ENCODE measurements at regions not wholly inside any gene's neighbourhood (a gene's known extent, or its start where the extent isn't known, plus 50 kb on each side); places are given as distances from the start of the nearest gene placed in this dataset.

GRCh38 chr3:193970773-193971206 is 165.2 kb upstream of the HES1 start:
- DNase-seq, result no peak

DNA sequence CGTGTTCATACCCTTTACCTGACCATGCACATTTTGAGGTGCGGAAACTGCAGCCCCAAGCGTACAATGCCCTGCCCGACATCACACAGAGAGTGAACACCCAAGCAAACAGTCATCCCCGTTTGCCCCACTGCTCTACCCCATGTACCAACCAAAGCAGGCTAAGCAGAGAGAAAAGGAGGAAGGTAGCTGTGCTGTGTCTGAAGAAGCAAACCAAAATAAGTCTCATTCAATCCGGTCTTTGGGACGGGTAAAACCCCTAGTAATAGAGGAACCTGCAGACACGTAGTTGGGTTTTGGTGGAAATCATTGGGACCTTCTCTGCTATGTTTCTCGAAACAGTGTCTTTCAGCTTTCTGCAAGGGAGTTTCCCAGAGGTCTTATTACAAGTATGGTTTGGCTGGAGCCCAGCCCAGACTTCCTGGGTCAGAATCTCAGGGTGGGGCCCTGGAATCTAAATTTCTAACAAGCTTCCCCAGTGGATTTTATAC is 164.6 kb upstream of the HES1 start:
- no peak for DNase-seq

- DNase-seq, result no peak
Observed at GRCh38 chr3:193971966-193972365, 164.0 kb upstream of the HES1 start.

DNA sequence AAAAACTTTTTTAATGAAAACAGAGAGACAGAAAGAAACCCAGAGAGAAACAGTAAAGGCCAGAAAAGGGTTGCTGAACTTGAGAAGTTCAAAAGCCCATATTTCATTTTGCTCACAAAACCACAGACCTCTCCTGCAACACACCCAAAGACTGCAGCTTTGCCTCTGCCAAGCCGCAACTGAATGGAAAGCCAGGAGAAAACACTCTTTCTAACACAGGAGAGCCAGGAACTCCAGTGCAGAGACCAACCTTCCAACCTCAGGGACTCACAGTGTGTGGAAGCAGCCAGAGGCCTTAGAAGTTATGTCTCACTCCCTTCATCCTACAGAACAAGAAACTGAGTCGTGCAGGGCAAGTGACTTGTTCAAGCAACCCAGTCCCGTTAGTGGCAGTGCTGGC is 163.1 kb upstream of the HES1 start:
- DNase-seq, result no peak

DNA sequence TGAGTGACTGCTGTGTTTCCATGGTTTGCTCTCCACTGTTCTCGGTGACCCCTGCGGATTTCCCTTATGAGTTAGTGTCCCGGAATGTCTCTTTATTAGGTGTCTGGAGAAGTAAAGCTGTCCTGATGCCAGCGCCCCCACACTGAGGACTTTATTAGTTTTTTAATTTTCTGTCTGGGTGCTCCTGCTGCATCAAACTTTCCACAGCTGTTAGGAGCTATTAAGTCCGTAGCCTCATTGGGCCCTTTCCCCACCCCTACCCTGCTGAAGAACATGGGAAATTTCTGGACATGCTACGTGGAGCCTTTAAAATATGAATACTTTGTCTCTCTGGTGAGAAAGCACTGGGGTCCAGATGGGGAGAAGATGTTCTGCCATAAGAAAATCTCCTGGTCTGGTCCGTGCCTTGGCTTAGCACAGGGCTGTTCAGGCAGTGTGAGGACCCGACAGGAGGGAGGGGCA is 161.7 kb upstream of the HES1 start:
- no peak for DNase-seq

DNA sequence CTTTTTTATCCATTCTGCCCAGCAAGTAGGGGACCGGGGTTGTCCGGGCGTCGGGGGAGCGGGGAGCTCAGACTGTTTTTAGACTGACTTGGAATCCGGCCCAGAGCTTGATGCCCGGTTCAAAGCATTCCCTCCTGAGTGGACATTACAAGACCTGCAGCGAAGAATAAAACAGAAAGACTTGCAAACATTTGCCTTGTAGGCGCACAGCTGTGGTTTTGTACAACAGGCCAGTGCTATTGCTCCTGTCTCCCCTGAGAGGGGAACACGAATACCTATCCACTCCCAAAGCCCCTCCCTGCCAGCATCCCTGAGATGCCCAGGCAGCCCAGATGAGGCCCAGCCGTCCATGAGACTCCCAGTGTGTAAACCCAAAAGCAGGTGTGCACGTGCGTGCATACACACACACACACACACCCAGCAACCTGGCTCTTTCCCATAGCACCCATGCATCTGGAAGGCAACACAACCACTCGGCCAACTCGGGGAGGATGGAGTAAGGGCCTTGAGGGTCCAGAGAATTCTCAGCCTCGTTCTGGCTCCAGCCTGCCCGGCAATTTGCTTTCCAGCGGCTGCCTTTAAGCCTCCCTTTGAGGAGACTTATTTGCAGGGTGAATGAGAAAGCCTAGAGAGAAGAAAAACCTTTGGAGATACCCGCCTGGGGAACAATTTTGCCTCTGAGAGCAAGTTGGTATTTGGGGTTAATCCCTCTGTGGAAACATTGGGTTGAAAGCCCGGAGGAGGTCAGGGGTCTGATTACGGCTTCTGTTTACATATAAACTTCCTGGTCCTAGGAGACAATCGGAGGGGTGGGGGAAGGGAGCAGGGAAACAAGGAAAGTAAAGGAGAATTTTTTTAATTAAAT is 161.0 kb upstream of the HES1 start:
- DNase-seq, result no peak

DNA sequence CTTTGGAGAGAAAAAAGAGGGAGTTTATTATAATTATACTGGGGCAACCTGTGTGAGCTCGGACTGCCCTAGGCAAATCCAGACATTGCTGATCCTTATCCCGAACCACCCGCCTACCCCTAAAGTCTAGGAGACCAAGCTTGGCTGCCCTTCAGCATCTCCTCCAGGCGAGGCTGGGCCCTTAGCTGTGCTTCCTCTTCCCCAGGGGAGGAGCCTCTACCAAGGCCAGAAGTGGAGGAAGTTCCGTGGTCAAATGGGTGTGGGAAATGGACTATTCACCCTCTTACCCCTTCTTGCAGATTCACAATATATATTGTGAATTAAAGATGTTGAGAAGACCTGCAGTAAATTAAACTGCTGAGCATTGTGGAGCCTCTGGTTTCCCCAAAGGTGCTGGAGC is 158.3 kb upstream of the HES1 start:
- DNase-seq, result no peak

DNA sequence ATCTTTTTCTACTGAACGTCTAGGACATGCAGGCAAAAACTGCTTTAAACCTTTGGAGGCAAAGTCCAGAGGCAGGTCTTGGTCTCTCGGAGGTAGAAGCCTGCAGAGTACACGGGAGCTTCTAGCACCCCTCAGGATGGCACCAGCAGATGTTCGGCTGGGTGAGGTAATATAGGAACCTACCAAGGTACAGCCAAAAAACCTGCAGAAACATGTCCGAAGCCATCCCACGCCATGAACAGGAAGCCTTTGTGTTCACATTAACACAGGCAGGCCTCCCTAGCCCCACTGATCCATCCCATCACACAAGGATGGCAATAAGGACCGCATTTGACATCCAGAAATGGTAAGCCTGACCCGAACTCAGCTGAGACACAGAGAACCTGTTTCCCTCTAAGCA is 157.9 kb upstream of the HES1 start:
- no peak for DNase-seq

DNA sequence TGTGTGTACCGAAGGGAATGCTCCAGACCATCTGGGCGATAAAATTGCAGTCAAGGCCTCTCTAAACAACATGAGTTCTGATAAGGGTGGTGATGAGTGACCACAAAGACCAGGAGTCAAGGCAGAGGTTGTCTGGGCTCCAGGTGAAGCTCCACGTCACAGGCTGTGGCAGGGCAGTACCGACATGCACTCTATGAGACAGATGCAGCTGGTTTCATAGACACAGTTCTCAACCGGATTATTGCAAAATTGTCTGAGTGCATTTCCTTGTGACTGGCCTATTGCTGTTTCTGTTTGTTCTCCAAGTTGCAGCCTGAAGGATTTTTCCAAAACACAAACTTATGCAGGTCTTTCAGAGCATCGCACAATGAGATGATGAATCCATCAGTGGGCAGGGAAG is 157.5 kb upstream of the HES1 start:
- DNase-seq, result no peak

GRCh38 chr3:193980326-193980725 is 155.6 kb upstream of the HES1 start:
- DNase-seq, result no peak

DNA sequence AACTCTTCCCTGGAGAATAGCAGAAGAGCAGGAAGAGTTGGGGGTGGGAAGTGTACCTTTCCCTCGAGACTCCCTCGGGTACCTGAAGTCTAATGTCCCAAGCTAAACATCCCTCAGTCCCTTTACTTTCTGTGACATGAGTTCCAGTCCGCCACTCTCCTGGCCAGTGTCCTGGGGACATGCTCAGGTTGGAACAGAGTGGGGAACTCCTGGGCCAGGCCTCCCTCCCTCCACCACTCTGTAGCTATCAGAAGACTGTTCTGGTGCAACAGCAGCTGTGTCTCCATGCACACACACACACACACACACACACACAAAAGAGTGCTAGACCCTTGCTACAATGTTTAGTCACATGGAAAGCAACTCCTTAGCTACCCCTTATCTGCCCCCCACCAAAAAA is 155.0 kb upstream of the HES1 start:
- no peak for DNase-seq

GRCh38 chr3:193981504-193981903 is 154.4 kb upstream of the HES1 start:
- no peak for DNase-seq

DNA sequence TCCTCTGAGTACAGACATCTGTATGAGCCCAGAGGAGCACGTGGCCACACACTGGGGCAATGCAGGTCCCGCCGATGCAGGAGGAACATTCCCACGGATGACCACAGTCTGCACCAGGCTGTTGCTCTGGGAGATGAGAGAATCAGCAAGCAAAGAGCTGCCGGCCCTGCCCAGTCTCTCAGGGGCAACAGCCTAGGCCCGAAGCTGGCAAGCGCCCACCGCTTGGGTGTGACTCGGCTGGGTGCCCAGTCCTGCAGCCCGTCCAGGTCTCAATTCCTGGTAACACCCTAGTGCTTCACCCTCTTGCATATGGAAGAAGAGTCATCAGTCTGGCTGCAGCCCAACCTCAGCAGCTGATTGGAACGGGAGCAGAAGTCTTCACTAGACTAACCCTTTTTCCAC is 153.7 kb upstream of the HES1 start:
- no peak for DNase-seq

DNA sequence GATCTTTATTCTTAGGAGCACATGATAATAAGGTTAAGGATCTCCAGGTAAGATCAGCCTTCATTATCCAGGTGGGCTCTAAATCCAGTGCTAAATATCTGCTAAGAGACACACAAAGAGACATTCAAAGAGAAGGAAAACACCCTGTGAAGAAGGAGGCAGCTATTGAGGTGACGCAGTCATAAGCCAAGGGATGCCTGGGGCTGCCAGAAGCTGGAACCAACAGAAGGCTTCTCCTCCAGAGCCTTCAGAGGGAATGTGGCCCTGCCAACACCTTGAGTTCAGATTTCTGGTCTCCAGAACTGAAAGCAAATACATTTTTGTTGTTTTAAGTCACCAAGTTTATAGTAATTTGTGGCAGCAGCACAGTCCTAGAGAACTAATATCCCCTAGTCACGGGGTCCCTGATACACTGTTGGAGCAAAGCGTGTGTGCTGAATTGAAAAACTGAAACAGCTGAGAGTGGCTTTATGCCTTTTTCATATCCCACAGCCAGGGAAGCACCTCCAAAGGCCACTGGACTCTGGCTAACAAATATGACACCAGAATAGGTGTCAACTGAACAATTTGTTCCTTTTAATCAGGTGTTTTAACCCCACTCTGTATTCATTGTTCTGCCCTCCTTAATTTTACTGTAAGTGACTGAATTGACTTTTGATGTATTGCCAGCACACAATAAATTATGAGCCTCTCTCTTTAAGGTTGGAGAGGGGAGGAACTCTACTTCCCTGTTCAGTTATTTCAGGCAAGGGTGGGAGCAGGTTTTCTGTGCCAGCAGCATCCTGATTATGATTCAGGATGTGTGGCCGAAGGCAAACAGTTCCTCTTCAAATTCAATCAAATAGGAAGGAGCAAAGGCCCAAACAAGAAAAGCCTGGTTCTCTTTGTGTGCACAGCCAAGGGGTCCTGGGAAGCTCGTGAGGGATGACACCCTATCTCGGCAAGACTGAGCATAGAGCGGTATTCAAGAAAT is 151.8 kb upstream of the HES1 start:
- DNase-seq, result no peak

DNA sequence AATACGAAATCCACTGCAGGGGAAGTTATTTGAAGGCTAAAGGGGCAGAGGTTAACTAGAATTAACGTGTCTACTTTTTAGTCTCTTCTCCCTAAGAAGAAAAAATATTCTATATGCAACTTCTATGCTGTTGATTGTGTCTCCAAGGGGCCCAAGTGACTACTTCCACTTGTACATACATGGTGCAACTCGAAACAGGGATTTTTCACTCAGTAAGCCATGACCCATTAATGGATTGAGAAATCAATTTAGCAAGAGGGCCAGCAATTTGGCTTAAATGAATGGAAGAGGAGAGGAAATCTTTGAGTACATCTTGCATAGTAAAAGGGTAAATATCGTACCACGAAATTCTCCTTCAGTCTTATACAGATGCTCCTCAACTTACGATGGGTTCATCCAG is 151.1 kb upstream of the HES1 start:
- DNase-seq, result no peak

DNA sequence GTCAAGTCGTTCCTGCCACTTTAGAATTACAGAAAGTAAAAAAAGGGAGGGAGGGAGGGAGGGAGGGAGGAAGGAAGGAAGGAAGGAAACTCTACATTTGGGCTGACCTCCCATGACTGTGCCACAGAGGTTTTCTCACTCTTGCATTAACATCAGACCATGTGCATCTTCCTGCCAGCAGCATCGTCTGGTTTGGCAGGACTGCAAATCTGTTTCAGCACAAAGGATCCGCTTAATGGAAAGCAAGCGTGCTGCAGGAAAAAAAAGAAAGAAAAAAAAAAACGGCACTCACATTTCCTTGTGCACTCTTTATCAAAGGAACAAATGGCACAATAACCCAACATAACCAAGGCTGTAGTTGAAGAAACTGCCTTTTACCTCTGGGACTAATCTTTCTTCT is 148.8 kb upstream of the HES1 start:
- DNase-seq, result no peak

GRCh38 chr3:193989186-193989585 is 146.8 kb upstream of the HES1 start:
- no peak for DNase-seq

DNA sequence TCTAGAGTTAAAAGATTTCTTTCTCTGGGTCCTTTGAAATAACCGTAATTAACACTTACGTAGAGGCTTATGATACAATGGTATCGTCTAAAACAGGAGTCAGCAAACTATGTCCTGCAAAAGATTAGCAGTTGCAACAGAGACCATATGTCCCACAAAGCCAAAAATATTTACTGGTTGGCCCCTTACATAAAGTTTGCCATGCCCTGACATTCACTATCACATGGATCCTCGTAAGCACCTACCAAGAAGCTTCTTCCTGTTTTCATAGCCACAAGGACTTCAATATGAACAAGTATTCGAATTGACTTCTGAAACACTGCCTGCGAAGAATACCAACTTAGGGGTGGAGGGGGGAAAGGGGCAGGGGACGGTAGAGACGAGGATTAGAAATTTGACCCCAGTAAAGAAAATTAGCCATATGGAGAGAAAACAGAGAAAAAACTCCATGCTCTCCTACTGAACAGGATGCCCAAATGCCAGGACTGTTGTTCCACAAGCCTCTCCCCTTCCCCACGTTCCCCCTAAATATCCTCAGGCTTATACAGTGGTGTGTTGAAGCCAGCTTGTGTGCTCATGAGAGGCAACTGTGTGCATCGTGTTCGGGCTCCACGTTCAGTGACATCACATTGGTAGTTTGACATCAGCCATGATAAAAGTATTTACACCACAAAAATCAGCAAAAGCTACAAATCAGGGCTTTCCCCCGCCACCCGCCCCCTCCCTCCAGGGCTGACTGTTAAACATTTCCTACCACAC is 144.1 kb upstream of the HES1 start:
- DNase-seq, result no peak

DNA sequence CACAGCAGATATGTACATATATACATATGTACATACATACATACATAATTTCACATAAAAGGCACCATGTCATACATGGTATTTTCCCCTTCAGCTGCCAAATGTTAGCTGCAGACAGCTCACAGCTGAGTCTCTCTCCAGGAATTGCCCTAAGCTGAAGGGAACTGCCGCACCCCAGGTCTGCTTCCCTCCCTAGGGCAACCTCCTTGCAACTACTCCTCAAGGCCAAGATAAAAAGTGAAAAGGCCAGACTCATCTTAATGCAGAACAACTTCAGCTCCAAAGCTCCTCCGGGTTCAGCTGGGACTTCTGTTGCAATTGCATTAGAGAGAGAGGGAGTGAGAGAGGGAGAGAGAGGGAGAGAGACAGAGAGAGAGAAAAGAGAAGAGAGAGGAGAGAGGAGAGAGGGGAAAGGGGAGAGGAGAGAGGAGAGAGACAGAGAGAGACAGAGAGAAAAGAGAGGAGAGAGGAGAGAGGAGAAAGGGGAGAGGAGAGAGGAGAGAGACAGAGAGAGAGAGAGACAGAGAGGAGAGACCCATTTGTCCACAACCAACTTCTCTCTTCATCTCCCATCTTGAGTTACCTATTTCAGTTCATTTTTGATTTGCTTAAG is 143.4 kb upstream of the HES1 start:
- no peak for DNase-seq

DNA sequence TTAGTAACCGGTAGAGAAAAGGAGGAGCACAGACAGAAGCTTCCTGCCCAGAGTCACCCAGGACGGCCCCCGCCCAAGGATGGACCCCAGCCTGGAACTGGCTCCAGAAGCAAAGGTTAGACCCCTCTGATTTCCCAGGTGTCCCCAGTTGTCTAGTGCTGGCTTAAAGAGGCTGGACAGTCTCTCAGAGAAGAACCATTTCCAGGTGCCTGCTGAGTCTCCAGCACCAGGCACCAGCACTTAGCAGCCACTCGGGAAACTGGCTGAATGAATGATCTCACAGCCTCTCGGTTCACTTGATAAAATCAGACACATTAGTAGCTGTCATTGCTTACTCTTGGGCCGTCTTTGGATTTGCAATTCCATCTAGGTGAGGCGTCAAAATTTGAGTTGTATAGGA is 139.7 kb upstream of the HES1 start:
- no peak for DNase-seq

DNA sequence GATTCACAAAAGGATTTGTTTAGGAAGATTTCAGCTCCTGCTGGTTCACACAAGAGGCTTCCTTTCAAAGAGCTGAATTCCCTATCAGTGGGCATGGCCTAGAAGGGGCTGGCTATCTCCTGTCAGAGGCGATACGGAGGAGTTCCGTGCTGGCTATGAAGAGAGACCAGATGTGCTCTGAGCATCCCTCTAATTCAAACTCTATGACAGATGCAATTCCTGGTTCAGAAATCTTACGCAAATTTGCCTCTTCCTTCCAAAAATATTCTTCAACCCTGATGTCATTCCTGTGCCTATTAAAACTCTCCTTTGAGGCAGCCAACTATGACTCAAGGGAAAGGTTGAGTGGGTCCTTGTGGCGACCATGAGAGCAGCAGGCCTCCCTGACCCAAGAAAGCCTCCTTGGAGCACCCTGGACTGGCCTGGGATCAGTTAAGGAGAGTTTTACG is 139.3 kb upstream of the HES1 start:
- DNase-seq, result no peak

Data from stimulated activated CD4-positive, alpha-beta T cell treated with anti-CD3 and anti-CD28 coated beads, Interleukin-2, amount 100 ng/mL, for 24 hours (primary cell).